ENCODE measurements at regions not wholly inside any gene's neighbourhood (a gene's known extent, or its start where the extent isn't known, plus 50 kb on each side); places are given as distances from the start of the nearest gene placed in this dataset.
A peak's percentile ranks its signal among the peaks of the same experiment; 100 is the strongest.

DNA sequence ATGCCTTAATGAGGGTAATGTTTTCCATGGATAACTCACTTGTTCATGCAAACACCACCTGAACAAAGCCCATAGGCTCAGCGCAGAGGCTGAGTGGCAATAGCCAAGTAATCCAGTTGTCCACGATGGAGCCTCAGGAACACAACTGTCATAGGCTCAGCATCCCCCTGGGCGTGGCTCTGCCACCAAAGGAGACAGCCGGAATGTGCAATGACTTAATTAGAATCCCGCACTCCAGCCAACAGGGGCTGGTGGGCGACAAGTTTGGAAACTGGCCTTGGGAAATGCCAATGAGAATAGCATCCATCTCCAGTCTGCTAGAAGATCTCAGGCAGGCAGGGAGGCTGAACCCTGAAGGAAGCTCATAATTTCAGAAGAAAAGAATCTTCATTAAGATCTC, 411.7 kb upstream of the NRP1 start:
- ATAC-seq (no peak), DNase-seq (no peak)
- Histone ChIP-seq H3K4me3 (no peak overlapping the region), H3K27me3 (no peaks in the 10 kb centered on the region), H3K4me1 (peaks cover 0 to 7% (median 0%) of the 10 kb centered on the region in 4 donors), H3K36me3 (no peaks in the 10 kb centered on the region), H3K27ac (no peak overlapping the region), H3K9me3 (no peaks in the 10 kb centered on the region)
- no peak for TF ChIP-seq POLR2A (IDR thresholded peaks at IDR 0.05)
- TF ChIP-seq, protein P1, sequence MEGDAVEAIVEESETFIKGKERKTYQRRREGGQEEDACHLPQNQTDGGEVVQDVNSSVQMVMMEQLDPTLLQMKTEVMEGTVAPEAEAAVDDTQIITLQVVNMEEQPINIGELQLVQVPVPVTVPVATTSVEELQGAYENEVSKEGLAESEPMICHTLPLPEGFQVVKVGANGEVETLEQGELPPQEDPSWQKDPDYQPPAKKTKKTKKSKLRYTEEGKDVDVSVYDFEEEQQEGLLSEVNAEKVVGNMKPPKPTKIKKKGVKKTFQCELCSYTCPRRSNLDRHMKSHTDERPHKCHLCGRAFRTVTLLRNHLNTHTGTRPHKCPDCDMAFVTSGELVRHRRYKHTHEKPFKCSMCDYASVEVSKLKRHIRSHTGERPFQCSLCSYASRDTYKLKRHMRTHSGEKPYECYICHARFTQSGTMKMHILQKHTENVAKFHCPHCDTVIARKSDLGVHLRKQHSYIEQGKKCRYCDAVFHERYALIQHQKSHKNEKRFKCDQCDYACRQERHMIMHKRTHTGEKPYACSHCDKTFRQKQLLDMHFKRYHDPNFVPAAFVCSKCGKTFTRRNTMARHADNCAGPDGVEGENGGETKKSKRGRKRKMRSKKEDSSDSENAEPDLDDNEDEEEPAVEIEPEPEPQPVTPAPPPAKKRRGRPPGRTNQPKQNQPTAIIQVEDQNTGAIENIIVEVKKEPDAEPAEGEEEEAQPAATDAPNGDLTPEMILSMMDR (IDR thresholded peaks at IDR 0.05) = no peak
- WGBS (ENCODE audit: insufficient coverage, low coverage, low lambda C conversion rate, missing lambda C conversion rate) = 89% methylated on average over 4 of the region's 6 CpGs
- intact Hi-C loops (cut with DNase I) = no loop called here

DNA sequence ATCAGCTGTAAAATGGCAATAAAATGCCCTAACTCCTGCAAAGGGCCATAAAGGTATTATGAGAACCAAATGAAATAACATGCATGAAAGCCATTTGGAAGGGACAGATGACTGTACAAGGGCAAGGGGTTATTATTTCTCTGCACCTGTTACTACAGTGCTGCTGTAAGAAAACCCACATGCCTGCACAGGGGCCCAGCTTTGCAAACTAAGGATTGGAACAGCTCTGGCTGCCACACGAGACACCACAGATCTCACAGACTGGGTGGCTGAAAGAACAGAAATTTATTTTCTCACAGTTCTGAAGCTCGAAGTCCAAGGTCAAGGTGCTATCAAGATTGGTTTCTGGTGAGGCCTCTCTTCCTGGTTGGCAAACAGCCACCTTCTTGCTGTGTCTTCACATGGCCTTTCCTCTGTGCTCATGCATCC, 409.0 kb upstream of the NRP1 start:
- no peak overlapping the region for H3K27ac ChIP-seq
- no peak overlapping the region for H3K4me3 ChIP-seq
- DNase-seq (no peak), ATAC-seq (no peak)
- H3K36me3 ChIP-seq = no peaks in the 10 kb centered on the region
- no peaks in the 10 kb centered on the region for H3K27me3 ChIP-seq
- TF ChIP-seq, protein P1 (IDR thresholded peaks at IDR 0.05) = no peak
- TF ChIP-seq POLR2A (IDR thresholded peaks at IDR 0.05) = no peak
- intact Hi-C loops (cut with DNase I) = no loop called here
- no peaks in the 10 kb centered on the region for H3K4me1 ChIP-seq
- no peaks in the 10 kb centered on the region for H3K9me3 ChIP-seq
- WGBS (ENCODE audit: insufficient coverage, low coverage, low lambda C conversion rate, missing lambda C conversion rate) = no CpG with 5 or more reads among the region's 2 CpGs

DNA sequence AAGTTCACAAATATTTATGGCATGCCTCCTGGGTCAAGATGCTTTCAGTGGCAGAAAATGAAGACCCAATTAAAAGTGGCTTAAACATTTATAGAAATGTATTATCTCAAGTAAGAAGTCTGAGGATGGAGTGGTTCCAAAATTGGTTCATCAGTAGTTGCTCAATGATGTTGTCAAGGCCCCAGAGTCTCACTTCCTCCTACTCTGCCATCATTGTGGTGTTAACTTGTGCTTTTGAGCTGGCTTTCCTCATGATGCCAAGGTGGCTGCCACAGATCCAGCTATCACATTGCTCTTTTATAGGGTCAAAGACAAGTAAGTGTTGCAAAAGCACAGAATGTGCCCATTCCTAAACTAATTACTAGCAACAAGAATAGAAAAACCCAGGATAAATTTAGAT, 404.6 kb upstream of the NRP1 start:
- intact Hi-C loops (cut with DNase I) = no loop called here
- H3K27me3 ChIP-seq = no peaks in the 10 kb centered on the region
- DNase-seq = no peak
- H3K4me3 ChIP-seq = no peak overlapping the region
- no peak overlapping the region for H3K27ac ChIP-seq
- TF ChIP-seq, protein P1 (IDR thresholded peaks at IDR 0.05) = no peak
- no peak for TF ChIP-seq POLR2A (IDR thresholded peaks at IDR 0.05)
- H3K4me1 ChIP-seq = no peaks in the 10 kb centered on the region
- ATAC-seq = no peak
- H3K36me3 ChIP-seq = no peaks in the 10 kb centered on the region
- no peaks in the 10 kb centered on the region for H3K9me3 ChIP-seq

- intact Hi-C loops (cut with DNase I) = no loop called here
- no peaks in the 10 kb centered on the region for H3K9me3 ChIP-seq
- WGBS (ENCODE audit: insufficient coverage, low coverage, low lambda C conversion rate, missing lambda C conversion rate) = 47% methylated on average over 2 of the region's 2 CpGs
- no peak for DNase-seq
- no peaks in the 10 kb centered on the region for H3K27me3 ChIP-seq
- TF ChIP-seq POLR2A (IDR thresholded peaks at IDR 0.05) = no peak
- TF ChIP-seq, protein P1 (IDR thresholded peaks at IDR 0.05) = no peak
- no peak overlapping the region for H3K27ac ChIP-seq
- no peaks in the 10 kb centered on the region for H3K36me3 ChIP-seq
- H3K4me1 ChIP-seq = no peaks in the 10 kb centered on the region
- H3K4me3 ChIP-seq = no peak overlapping the region
- ATAC-seq = peak in 2 of 4 donors; percentile 32 to 40
These were observed 401.0 kb upstream of the NRP1 start for GRCh38 chr10:33735464-33735923.

All from right lobe of liver (tissue), 6 donors.